Peyer's patch (tissue), 4 donors: ENCODE measurements at regions not wholly inside any gene's neighbourhood (a gene's known extent, or its start where the extent isn't known, plus 50 kb on each side); places are given as distances from the start of the nearest gene placed in this dataset.
"Not testable (repeated sequence)": the region's sequence is repeated elsewhere in the genome, so short reads cannot be mapped to it uniquely, and the experiment has no call there.

Source experiments
- DNase-seq, 3 donors: peaks; one replicate each; pipeline ENCODE4 v3.0.0-alpha.2; 2017 to 2019
- H3K27ac ChIP-seq, 4 donors: fragments of 200-600 bp; sonication (generic); one replicate each; pipeline ENCODE4 v1.5.1; 2016 to 2019
- H3K27me3 ChIP-seq, 2 donors: fragments of 200-600 bp; sonication (generic); one replicate each; pipeline ENCODE4 v1.5.1; 2019
- H3K36me3 ChIP-seq, 3 donors: fragments of 200-600 bp; sonication (generic); one replicate each; pipeline ENCODE4 v1.5.1; 2016 to 2019
- H3K4me1 ChIP-seq, 4 donors: fragments of 200-600 bp; sonication (generic); one replicate each; pipeline ENCODE4 v1.5.1; 2016 to 2019
- H3K4me3 ChIP-seq, 4 donors: fragments of 200-600 bp; sonication (generic); 1 replicate in 3 of 4; 2 replicates in 1 of 4; pipeline ENCODE4 v1.5.1; 2016 to 2019; ENCODE audit warnings: mild to moderate bottlenecking in 1 of 4
- H3K9me3 ChIP-seq, 4 donors: fragments of 200-600 bp; sonication (generic); one replicate each; pipeline ENCODE4 v1.5.1; 2016 to 2019; ENCODE audit warnings: mild to moderate bottlenecking in 1 of 4
- CTCF ChIP-seq, 6 experiments: fragments of 450-650 bp in 4 of 6; fragments of 200-600 bp in 2 of 6; sonication (generic) in 1 of 6; IDR thresholded peaks; one replicate each; pipeline ENCODE4 v1.5.1; 2017 to 2019; ENCODE audit warnings: antibody characterized with exemption in 6 of 6, mild to moderate bottlenecking in 3 of 6, moderate library complexity in 1 of 6
- POLR2A ChIP-seq, 2 donors: fragments of 450-650 bp; IDR thresholded peaks; one replicate each; pipeline ENCODE4 v1.5.1; 2017; ENCODE audit warnings: antibody characterized with exemption in 2 of 2, mild to moderate bottlenecking in 2 of 2, moderate library complexity in 2 of 2

GRCh38 chr1:157371221-157371620, 181.1 kb downstream of the FCRL5 start:
- Histone ChIP-seq H3K4me3 (no peak overlapping the region), H3K27ac (no peak overlapping the region), H3K9me3 (no peaks in the 10 kb centered on the region), H3K36me3 (no peaks in the 10 kb centered on the region), H3K4me1 (peaks cover 0 to 5% (median 0%) of the 10 kb centered on the region in 4 donors), H3K27me3 (no peaks in the 10 kb centered on the region)
- DNase-seq: no peak
- TF ChIP-seq POLR2A (IDR thresholded peaks at IDR 0.05) (no peak), CTCF (IDR thresholded peaks at IDR 0.05) (no peak)

- Histone ChIP-seq H3K27ac (no peak overlapping the region), H3K27me3 (no peaks in the 10 kb centered on the region), H3K4me3 (no peak overlapping the region), H3K4me1 (peaks cover 0 to 5% (median 0%) of the 10 kb centered on the region in 4 donors), H3K9me3 (no peaks in the 10 kb centered on the region), H3K36me3 (no peaks in the 10 kb centered on the region)
- TF ChIP-seq POLR2A (IDR thresholded peaks at IDR 0.05) (no peak), CTCF (IDR thresholded peaks at IDR 0.05) (no peak)
- DNase-seq: no peak
Measured at GRCh38 chr1:157370698-157371097, 181.6 kb downstream of the FCRL5 start.

- Histone ChIP-seq H3K4me1 (peaks cover 0 to 5% (median 0%) of the 10 kb centered on the region in 4 donors), H3K27me3 (no peaks in the 10 kb centered on the region), H3K27ac (no peak overlapping the region), H3K36me3 (no peaks in the 10 kb centered on the region), H3K9me3 (no peaks in the 10 kb centered on the region), H3K4me3 (no peak overlapping the region)
- DNase-seq: peak in 2 of 3 donors; percentile 48 to 72
- TF ChIP-seq POLR2A (IDR thresholded peaks at IDR 0.05) (no peak), CTCF (IDR thresholded peaks at IDR 0.05) (peak; percentile 66 to 91 (median 88))
Measured at GRCh38 chr1:157369808-157370521, 182.3 kb downstream of the FCRL5 start.

GRCh38 chr1:157368941-157369340, 183.4 kb downstream of the FCRL5 start:
- not testable (repeated sequence) for H3K27ac ChIP-seq, H3K36me3 ChIP-seq, H3K27me3 ChIP-seq, H3K4me1 ChIP-seq, DNase-seq, H3K4me3 ChIP-seq, H3K9me3 ChIP-seq

- H3K4me3 ChIP-seq: no peak overlapping the region
- H3K9me3 ChIP-seq: no peaks in the 10 kb centered on the region
- peaks cover 0 to 5% (median 0%) of the 10 kb centered on the region in 4 donors for H3K4me1 ChIP-seq
- H3K27ac ChIP-seq: no peak overlapping the region
- TF ChIP-seq POLR2A (IDR thresholded peaks at IDR 0.05): no peak
- TF ChIP-seq CTCF (IDR thresholded peaks at IDR 0.05): no peak
- no peaks in the 10 kb centered on the region for H3K27me3 ChIP-seq
- no peaks in the 10 kb centered on the region for H3K36me3 ChIP-seq
- DNase-seq: no peak
Measured at GRCh38 chr1:157368363-157368762, 184.0 kb downstream of the FCRL5 start.

GRCh38 chr1:157367870-157368269, 184.4 kb downstream of the FCRL5 start:
- TF ChIP-seq CTCF (IDR thresholded peaks at IDR 0.05) (no peak), POLR2A (IDR thresholded peaks at IDR 0.05) (no peak)
- Histone ChIP-seq H3K4me3 (no peak overlapping the region), H3K27me3 (no peaks in the 10 kb centered on the region), H3K36me3 (no peaks in the 10 kb centered on the region), H3K4me1 (peaks cover 0 to 5% (median 0%) of the 10 kb centered on the region in 4 donors), H3K27ac (no peak overlapping the region), H3K9me3 (no peaks in the 10 kb centered on the region)
- DNase-seq: no peak
